ENCODE measurements at regions not wholly inside any gene's neighbourhood (a gene's known extent, or its start where the extent isn't known, plus 50 kb on each side); places are given as distances from the start of the nearest gene placed in this dataset.

GRCh38 chr5:72600391-72600981 lies 93.3 kb upstream of the ZNF366 start:
- no peak for TF ChIP-seq CTCF (IDR thresholded peaks at IDR 0.05)
- TF ChIP-seq POLR2AphosphoS5 (IDR thresholded peaks at IDR 0.05) = no peak

All from breast epithelium (tissue), 3 donors.